Heart left ventricle (tissue), 16 donors: ENCODE measurements at regions not wholly inside any gene's neighbourhood (a gene's known extent, or its start where the extent isn't known, plus 50 kb on each side); places are given as distances from the start of the nearest gene placed in this dataset.
A peak's percentile ranks its signal among the peaks of the same experiment; 100 is the strongest.

Experiments
- ATAC-seq, 4 donors: fragments of 200-7000 bp; cut with Tn5 transposase; one replicate each; pipeline ENCODE4 v1.9.1; 2020 to 2022; ENCODE audit warnings: moderate library complexity in 4 of 4, mild to moderate bottlenecking in 3 of 4, moderate number of reproducible peaks in 1 of 4
- DNase-seq, 5 donors: peaks; one replicate each; pipeline ENCODE4 v3.0.0-alpha.2; 2020
- H3K27ac ChIP-seq, 12 donors: fragments of 200-600 bp; sonication (generic) in 4 of 12; one replicate each; pipeline versions ENCODE4 v1.5.0 to v1.8.0; 2016 to 2022; ENCODE audit warnings: mild to moderate bottlenecking in 2 of 12
- H3K27me3 ChIP-seq, 9 donors: fragments of 200-600 bp; sonication (generic) in 2 of 9; one replicate each; pipeline versions ENCODE4 v1.5.1 to v1.8.0; 2016 to 2022; ENCODE audit warnings: mild to moderate bottlenecking in 3 of 9
- H3K36me3 ChIP-seq, 9 donors: fragments of 200-600 bp; sonication (generic) in 2 of 9; one replicate each; pipeline versions ENCODE4 v1.5.0 to v1.8.0; 2018 to 2022; ENCODE audit warnings: mild to moderate bottlenecking in 2 of 9
- H3K4me1 ChIP-seq, 12 donors: fragments of 200-600 bp; sonication (generic) in 4 of 12; one replicate each; pipeline versions ENCODE4 v1.5.0 to v1.8.0; 2016 to 2022; ENCODE audit warnings: mild to moderate bottlenecking in 3 of 12
- H3K4me3 ChIP-seq, 12 donors: fragments of 200-600 bp; sonication (generic) in 4 of 12; one replicate each; pipeline versions ENCODE4 v1.5.0 to v1.8.0; 2017 to 2022; ENCODE audit warnings: mild to moderate bottlenecking in 9 of 12, moderate library complexity in 4 of 12
- H3K9me3 ChIP-seq, 12 donors: fragments of 200-600 bp; sonication (generic) in 4 of 12; one replicate each; pipeline versions ENCODE4 v1.5.0 to v1.8.0; 2016 to 2022; ENCODE audit warnings: mild to moderate bottlenecking in 1 of 12
- POLR2A ChIP-seq, 2 donors: fragments of 450-650 bp; IDR thresholded peaks; one replicate each; pipeline ENCODE4 v1.6.1; 2017; ENCODE audit warnings: antibody characterized with exemption in 2 of 2, mild to moderate bottlenecking in 2 of 2, moderate library complexity in 2 of 2
- WGBS, 4 donors: extraction: QIAGEN DNeasy Blood & Tissue Kit in 2 of 4; methylation state at CpG; one replicate each; pipeline versions ENCODE4 v1.1.5 to v1.1.7; 2013 to 2018; 5-methylcytosine and 5-hydroxymethylcytosine counted together
- intact Hi-C, 10 donors: fragments of 100-400 bp; cut with DNase I; formaldehyde crosslinking; loops; one replicate each; pipeline versions ENCODE4 v1.11.1 to v1.14.2; 2022
- TF ChIP-seq, protein P1 (sequence below), 12 donors: fragments of 200-600 bp; sonication (generic) in 4 of 12; IDR thresholded peaks; one replicate each; pipeline versions ENCODE4 v1.5.0 to v1.8.0; 2018 to 2022; ENCODE audit warnings: antibody characterized with exemption in 12 of 12, mild to moderate bottlenecking in 5 of 12
- donor health status: ischemic (EF 13 %, LVEDD 7.1; RV severe dilation, severe dysfunction).
- donor health status: healthy with polysubstance abuse.
- donor health status: DM: no; HTN: yes; CAD: no.
- donor health status: DM: no; HTN: no; CAD: no.
- donor health status: ischemic (EF 25% LVEDD 6.9; RV normal size, moderate dysfunction).
- donor health status: ischemic (EF 25% LVEDD 5.7; RV mildly dilated, moderate dysfunction).
- donor health status: healthy.
- donor health status: DM: yes; HTN: yes; CAD: no.
- donor health status: ischemic (EF 35%, LVEDD 5.7; RV mildly dilated, moderate dysfunction).
- donor health status: nonischemic (EF 11% LVEDD 7.7; RV severe dilation, severe dysfunction).
- donor health status: DM: yes; HTN: yes; CAD: no.
- donor health status: PGD.
- donor health status: ischemic (EF 29% LVEDD 5.4; RV normal size, mild dysfunction).
- donor health status: nonischemic (EF 23%, LVEDD 6.1; RV moderate dilation, normal function).

DNA sequence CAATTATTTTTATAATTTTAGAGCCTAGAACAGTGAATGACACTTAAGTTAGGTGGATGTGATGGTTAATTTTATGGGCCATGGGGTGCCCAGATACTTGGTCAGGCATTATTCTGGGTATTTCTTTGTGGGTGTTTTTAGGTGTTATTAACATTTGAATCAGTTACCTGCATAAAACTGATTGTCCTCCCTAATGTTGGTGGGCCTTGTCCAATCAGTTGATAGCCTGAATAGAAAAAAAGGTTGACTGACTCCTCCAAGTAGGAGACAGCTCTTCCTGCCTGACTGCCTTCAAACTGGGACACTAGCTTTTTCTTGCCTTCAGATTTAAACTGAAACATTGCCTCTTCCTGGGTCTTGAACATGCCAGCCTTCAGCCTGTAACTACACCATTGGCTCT, 312.9 kb upstream of the FIGN start:
- intact Hi-C loops: loop anchor here in 1 of 10 donors (10.0 kb wide), 1 partner anchor 574 kb away; no protein-coding TSS in a partner anchor
- no peak for ATAC-seq
- TF ChIP-seq, protein P1, sequence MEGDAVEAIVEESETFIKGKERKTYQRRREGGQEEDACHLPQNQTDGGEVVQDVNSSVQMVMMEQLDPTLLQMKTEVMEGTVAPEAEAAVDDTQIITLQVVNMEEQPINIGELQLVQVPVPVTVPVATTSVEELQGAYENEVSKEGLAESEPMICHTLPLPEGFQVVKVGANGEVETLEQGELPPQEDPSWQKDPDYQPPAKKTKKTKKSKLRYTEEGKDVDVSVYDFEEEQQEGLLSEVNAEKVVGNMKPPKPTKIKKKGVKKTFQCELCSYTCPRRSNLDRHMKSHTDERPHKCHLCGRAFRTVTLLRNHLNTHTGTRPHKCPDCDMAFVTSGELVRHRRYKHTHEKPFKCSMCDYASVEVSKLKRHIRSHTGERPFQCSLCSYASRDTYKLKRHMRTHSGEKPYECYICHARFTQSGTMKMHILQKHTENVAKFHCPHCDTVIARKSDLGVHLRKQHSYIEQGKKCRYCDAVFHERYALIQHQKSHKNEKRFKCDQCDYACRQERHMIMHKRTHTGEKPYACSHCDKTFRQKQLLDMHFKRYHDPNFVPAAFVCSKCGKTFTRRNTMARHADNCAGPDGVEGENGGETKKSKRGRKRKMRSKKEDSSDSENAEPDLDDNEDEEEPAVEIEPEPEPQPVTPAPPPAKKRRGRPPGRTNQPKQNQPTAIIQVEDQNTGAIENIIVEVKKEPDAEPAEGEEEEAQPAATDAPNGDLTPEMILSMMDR (IDR thresholded peaks at IDR 0.05): no peak
- TF ChIP-seq POLR2A (IDR thresholded peaks at IDR 0.05): no peak

DNA sequence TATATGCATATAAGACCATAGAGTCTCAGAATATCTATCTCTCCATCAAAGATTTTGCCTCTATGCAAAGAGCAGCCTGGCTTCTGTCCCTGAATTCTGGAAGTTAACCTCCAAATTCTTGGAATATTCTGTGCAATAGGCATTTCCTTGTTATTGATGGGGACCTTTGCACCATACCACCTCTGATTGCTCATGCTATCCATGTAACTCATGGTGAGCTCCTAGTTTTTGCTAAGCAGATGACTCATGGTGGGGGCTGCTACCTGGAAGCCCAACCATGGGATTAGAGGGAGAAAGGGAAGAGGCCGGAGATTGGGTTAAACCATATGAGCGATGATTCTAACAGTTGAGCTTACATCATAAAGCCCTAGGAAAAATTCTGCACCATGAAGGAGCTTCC, 310.2 kb upstream of the FIGN start:
- H3K27ac ChIP-seq: no peak overlapping the region
- H3K36me3 ChIP-seq: no peaks in the 10 kb centered on the region
- H3K27me3 ChIP-seq: no peaks in the 10 kb centered on the region
- DNase-seq (no peak), ATAC-seq (no peak)
- peaks cover 0 to 11% (median 0%) of the 10 kb centered on the region in 12 donors for H3K4me1 ChIP-seq
- intact Hi-C loops: loop anchor here in 1 of 10 donors (10.0 kb wide), 1 partner anchor 571 kb away; no protein-coding TSS in a partner anchor
- TF ChIP-seq POLR2A (IDR thresholded peaks at IDR 0.05): no peak
- TF ChIP-seq, protein P1 (IDR thresholded peaks at IDR 0.05): no peak
- peaks cover 0 to 14% (median 0%) of the 10 kb centered on the region in 12 donors for H3K9me3 ChIP-seq
- H3K4me3 ChIP-seq: no peak overlapping the region
- WGBS, 4 donors: 73 to 97% (median 75%) methylated on average over 2 of the region's 2 CpGs

More for the DNA sequence above, 312.9 kb upstream of the FIGN start:
- Histone ChIP-seq H3K36me3 (no peaks in the 10 kb centered on the region), H3K4me3 (no peak overlapping the region), H3K4me1 (peaks cover 0 to 26% (median 0%) of the 10 kb centered on the region in 12 donors), H3K9me3 (no peaks in the 10 kb centered on the region), H3K27me3 (no peaks in the 10 kb centered on the region), H3K27ac (no peak overlapping the region)
- DNase-seq: no peak

DNA sequence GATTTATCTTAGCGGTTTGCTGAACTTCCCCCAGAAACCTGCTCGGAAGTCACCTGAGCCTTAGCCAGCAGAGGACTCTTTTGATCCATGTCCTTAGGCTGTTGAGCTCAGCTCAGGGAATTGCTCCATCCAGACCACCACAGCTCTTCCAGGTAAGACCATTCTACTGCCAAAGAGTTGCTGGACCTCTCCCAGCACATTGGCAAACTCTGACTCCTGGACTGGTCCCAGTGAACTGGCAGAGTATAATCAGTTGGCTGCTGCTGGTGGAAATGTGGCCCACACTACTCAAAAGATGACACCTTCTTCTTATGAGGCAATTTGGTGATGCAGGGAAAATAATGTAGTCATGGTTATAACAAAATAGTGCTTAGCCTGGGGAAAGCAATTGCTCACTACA, 308.8 kb upstream of the FIGN start:
- H3K27me3 ChIP-seq: no peaks in the 10 kb centered on the region
- peaks cover 0 to 6% (median 0%) of the 10 kb centered on the region in 12 donors for H3K4me1 ChIP-seq
- ATAC-seq (peak; percentile 92 to 98 (median 97)), DNase-seq (peak; percentile 33 to 82 (median 62))
- no peak overlapping the region for H3K4me3 ChIP-seq
- WGBS, 4 donors: 74 to 95% (median 77%) methylated on average over 2 of the region's 2 CpGs
- no peaks in the 10 kb centered on the region for H3K36me3 ChIP-seq
- TF ChIP-seq, protein P1 (IDR thresholded peaks at IDR 0.05): no peak
- no peak for TF ChIP-seq POLR2A (IDR thresholded peaks at IDR 0.05)
- H3K9me3 ChIP-seq: peaks cover 0 to 16% (median 0%) of the 10 kb centered on the region in 12 donors
- no peak overlapping the region for H3K27ac ChIP-seq
- intact Hi-C loops: loop anchor here in 1 of 10 donors (10.0 kb wide), 1 partner anchor 570 kb away; no protein-coding TSS in a partner anchor

DNA sequence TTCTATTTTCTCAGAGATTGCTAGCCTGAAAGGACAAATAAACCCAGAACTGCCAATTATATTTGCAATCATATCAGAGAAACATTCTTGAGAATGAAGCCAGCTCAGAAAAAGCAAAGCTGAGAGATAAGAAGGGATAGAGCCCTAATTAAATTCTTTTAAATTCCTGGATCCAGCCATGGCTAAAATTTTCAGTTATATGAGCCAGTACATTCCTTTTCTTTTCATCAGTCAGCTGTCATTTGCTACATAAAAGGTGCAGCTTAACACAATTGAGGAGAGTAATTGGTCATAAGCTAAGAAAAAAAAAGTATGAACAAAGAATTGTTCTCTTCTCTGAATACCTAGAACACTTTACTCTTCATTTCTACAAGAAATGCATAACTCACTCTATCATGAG, 303.5 kb upstream of the FIGN start:
- TF ChIP-seq, protein P1 (IDR thresholded peaks at IDR 0.05): no peak
- TF ChIP-seq POLR2A (IDR thresholded peaks at IDR 0.05): no peak
- no peak for DNase-seq
- Histone ChIP-seq H3K4me3 (no peak overlapping the region), H3K36me3 (no peaks in the 10 kb centered on the region), H3K27me3 (no peaks in the 10 kb centered on the region), H3K27ac (no peak overlapping the region), H3K9me3 (peaks cover 0 to 16% (median 0%) of the 10 kb centered on the region in 12 donors), H3K4me1 (peaks cover 0 to 4% (median 0%) of the 10 kb centered on the region in 12 donors)
- intact Hi-C loops: no loop called here
- no peak for ATAC-seq
